GM12878 (cell line): ENCODE measurements at regions not wholly inside any gene's neighbourhood (a gene's known extent, or its start where the extent isn't known, plus 50 kb on each side); places are given as distances from the start of the nearest gene placed in this dataset.

ENCODE experiments used
- ATAC-seq: fragments of 200-7000 bp; cut with Tn5 transposase; 3 replicates; pipeline ENCODE4 v1.9.1; 2020; ENCODE audit warnings: mild to moderate bottlenecking, moderate library complexity
- BruUV-seq: library from RNA; stranded (reverse); fragments of 400-500 nt; replicated peaks from 2 replicates; lab custom pipeline; 2021; lab: Mats Ljungman, UMichigan
- CTCF ChIA-PET: fragments of 300-600 bp; sonication (Branson Sonifier 250); formaldehyde crosslinking; extraction: SDS; loops from one replicate; lab custom pipeline; 2021; ENCODE audit warnings: inconsistent platforms; lab: Yijun Ruan, JAX
- POLR2A ChIA-PET: fragments of 350-600 bp; formaldehyde crosslinking; extraction: SDS; loops from one replicate; lab custom pipeline; 2021; ENCODE audit warnings: inconsistent platforms; lab: Charles Lee
- RAD21 ChIA-PET: fragments of 300-600 bp; sonication (Branson Sonifier 250); formaldehyde crosslinking; loops from one replicate; lab custom pipeline; 2023; ENCODE audit warnings: antibody characterized with exemption; ENCODE audit not compliant: unreplicated experiment; lab: Charles Lee
- SMC1A ChIA-PET: fragments of 300-600 bp; sonication (Branson Sonifier 250); formaldehyde crosslinking; loops from one replicate; lab custom pipeline; 2023; ENCODE audit not compliant: unreplicated experiment, uncharacterized antibody; lab: Charles Lee
- DNase-seq: peaks from one replicate; pipeline ENCODE4 v3.0.0-alpha.2; 2011; ENCODE audit warnings: low read depth, low spot score
- FAIRE-seq: peaks from 3 replicates; lab custom pipeline; 2011; peaks lifted over from hg19 to GRCh38; lab: Jason Lieb, UNC
- H2AFZ ChIP-seq: 2 replicates; pipeline ENCODE4 v1.6.0; 2011; ENCODE audit warnings: low read depth, low read length, control low read depth; ENCODE audit not compliant: control insufficient read depth
- H3K27ac ChIP-seq: 2 replicates; pipeline ENCODE4 v1.5.1; 2011; ENCODE audit warnings: control low read depth; ENCODE audit not compliant: control insufficient read depth, insufficient read depth
- H3K27me3 ChIP-seq, 2 experiments: replicated peaks in 1 of 2; 2 replicates each; pipeline versions ENCODE4 v1.6.0 to v1.6.1; 2011; ENCODE audit warnings: low read length in 1 of 2; ENCODE audit not compliant: control insufficient read depth in 2 of 2, insufficient read depth in 2 of 2
- H3K36me3 ChIP-seq, 2 experiments: 2 replicates each; pipeline ENCODE4 v1.5.1; 2011; ENCODE audit warnings: low read length in 1 of 2; ENCODE audit not compliant: control insufficient read depth in 2 of 2, insufficient read depth in 2 of 2
- H3K4me1 ChIP-seq: 2 replicates; pipeline ENCODE4 v1.6.1; 2011; ENCODE audit warnings: mild to moderate bottlenecking, low read length, moderate library complexity, mixed read lengths; ENCODE audit not compliant: control insufficient read depth, insufficient read depth
- H3K4me2 ChIP-seq: 2 replicates; pipeline ENCODE4 v1.6.0; 2011; ENCODE audit warnings: control low read depth; ENCODE audit not compliant: control insufficient read depth, insufficient read depth
- H3K4me3 ChIP-seq: fragments of 200-600 bp; sonication (generic); 2 replicates; pipeline ENCODE4 v1.5.1; 2016
- H3K79me2 ChIP-seq: 2 replicates; pipeline ENCODE4 v1.6.0; 2011; ENCODE audit warnings: low read length; ENCODE audit not compliant: control insufficient read depth, insufficient read depth
- H3K9ac ChIP-seq: 2 replicates; pipeline ENCODE4 v1.8.0; 2011; ENCODE audit warnings: low read length, control low read depth, mixed read lengths; ENCODE audit not compliant: control insufficient read depth, insufficient read depth
- H3K9me3 ChIP-seq: replicated peaks from 3 replicates; pipeline ENCODE4 v1.5.1; 2011; ENCODE audit warnings: mild to moderate bottlenecking, low read length; ENCODE audit not compliant: control insufficient read depth, insufficient read depth
- H4K20me1 ChIP-seq: 2 replicates; pipeline ENCODE4 v1.6.0; 2011; ENCODE audit not compliant: control insufficient read depth, insufficient read depth
- BACH1 ChIP-seq: fragments of 450-650 bp; IDR thresholded peaks from 2 replicates; pipeline ENCODE4 v1.6.1; 2017; ENCODE audit warnings: mild to moderate bottlenecking, borderline replicate concordance
- BMI1 ChIP-seq: fragments of 450-650 bp; IDR thresholded peaks from 2 replicates; pipeline ENCODE4 v1.6.1; 2016; ENCODE audit warnings: mild to moderate bottlenecking, moderate library complexity, borderline replicate concordance
- CHD2 ChIP-seq: IDR thresholded peaks from 2 replicates; pipeline ENCODE4 v1.6.1; 2011; ENCODE audit warnings: low read depth, low read length, improper control_type of control experiment, borderline replicate concordance
- DPF2 ChIP-seq: fragments of 450-650 bp; IDR thresholded peaks from 2 replicates; pipeline ENCODE4 v1.6.1; 2017; ENCODE audit warnings: mild to moderate bottlenecking
- EP300 ChIP-seq, 2 experiments: fragments of 150-350 bp in 1 of 2; IDR thresholded peaks; 2 replicates each; pipeline ENCODE4 v1.6.1; 2011 to 2012; ENCODE audit warnings: low read depth in 2 of 2, low read length in 2 of 2, borderline replicate concordance in 1 of 2, improper control_type of control experiment in 1 of 2, inconsistent platforms in 1 of 2; ENCODE audit not compliant: control insufficient read depth in 1 of 2
- EZH2 ChIP-seq: IDR thresholded peaks from 2 replicates; pipeline ENCODE4 v1.6.1; 2012; ENCODE audit warnings: low read depth, mild to moderate bottlenecking, control low read depth, inconsistent platforms, low read length, borderline replicate concordance; ENCODE audit not compliant: control insufficient read depth
- IKZF1 ChIP-seq: fragments of 450-650 bp; conservative IDR thresholded peaks from 2 replicates; pipeline ENCODE4 v1.6.1; 2017; ENCODE audit warnings: antibody characterized with exemption, mild to moderate bottlenecking
- NFIC ChIP-seq: IDR thresholded peaks from 2 replicates; pipeline ENCODE4 v1.6.1; 2012; ENCODE audit warnings: low read depth, mild to moderate bottlenecking, inconsistent platforms, low read length, moderate library complexity
- POLR2AphosphoS2 ChIP-seq: IDR thresholded peaks from 2 replicates; pipeline ENCODE4 v1.6.1; 2011; ENCODE audit warnings: low read depth, mild to moderate bottlenecking, low read length, improper control_type of control experiment, moderate library complexity
- POU2F2 ChIP-seq: IDR thresholded peaks from 3 replicates; pipeline ENCODE4 v1.6.1; 2011; ENCODE audit warnings: low read depth, mild to moderate bottlenecking, low read length, borderline replicate concordance
- SIX5 ChIP-seq: IDR thresholded peaks from 2 replicates; pipeline ENCODE4 v1.6.1; 2011; ENCODE audit warnings: mild to moderate bottlenecking, low read depth, low read length, moderate library complexity; ENCODE audit not compliant: severe bottlenecking
- SRF ChIP-seq, 2 experiments: IDR thresholded peaks; 2 replicates each; pipeline ENCODE4 v1.6.1; 2011; ENCODE audit warnings: low read depth in 2 of 2, low read length in 2 of 2, mild to moderate bottlenecking in 1 of 2, moderate library complexity in 1 of 2
- ZBTB11 ChIP-seq: fragments of 450-650 bp; formaldehyde crosslinking; IDR thresholded peaks from 2 replicates; pipeline ENCODE4 v1.5.0; 2022; ENCODE audit warnings: mild to moderate bottlenecking, missing genetic modification characterization
- WGBS: methylation state at CpG from one replicate; pipeline ENCODE4 v1.1.6; 2016; ENCODE audit warnings: low lambda C conversion rate; ENCODE audit not compliant: insufficient replicate concordance, insufficient coverage; ENCODE audit errors: missing lambda C conversion rate; 5-methylcytosine and 5-hydroxymethylcytosine counted together
- in situ Hi-C: fragments of 300-500 bp; cut with MboI; formaldehyde crosslinking; loops from 9 replicates; pipeline ENCODE4 v1.14.3; 2018; ENCODE audit warnings: mixed read lengths
- intact Hi-C: fragments of 100-400 bp; cut with micrococcal nuclease; formaldehyde crosslinking; loops from one replicate; pipeline ENCODE4 v1.14.2; 2022; ENCODE audit not compliant: unreplicated experiment
- TF ChIP-seq, protein P1 (sequence below): IDR thresholded peaks from 2 replicates; pipeline ENCODE4 v1.6.1; 2011; ENCODE audit warnings: borderline replicate concordance, low read depth, mild to moderate bottlenecking, moderate library complexity, mixed read lengths, low read length; ENCODE audit not compliant: insufficient read depth; ENCODE audit errors: extremely low read length

DNA sequence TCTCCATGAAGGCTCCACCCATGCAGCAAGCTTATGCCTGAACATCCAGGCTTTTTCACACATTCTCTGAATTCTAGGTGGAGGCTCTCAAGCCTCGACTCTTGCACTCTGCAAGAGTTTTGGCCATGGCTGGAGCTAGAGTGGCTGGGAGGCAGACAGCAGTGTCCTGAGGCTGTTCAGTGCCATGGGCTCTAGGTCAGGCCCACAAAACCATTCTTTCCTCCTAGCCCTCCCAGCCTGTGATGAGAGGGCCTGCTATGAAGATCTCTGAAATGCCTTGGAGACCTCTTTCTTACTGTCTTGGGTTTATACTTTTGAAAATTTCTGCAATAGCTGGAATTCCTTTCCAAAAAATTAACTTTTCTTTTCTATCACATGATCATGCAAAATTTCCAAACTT is 210.7 kb downstream of the RND3 start:
- no peaks in the 10 kb centered on the region for H3K4me1 ChIP-seq
- FAIRE-seq (no peak), ATAC-seq (no peak), DNase-seq (no peak)
- no peak overlapping the region for H2AFZ ChIP-seq
- RAD21 ChIA-PET, result no interaction called here
- no peak overlapping the region for H3K27ac ChIP-seq
- in situ Hi-C loops (no loop called here), intact Hi-C loops (no loop called here)
- no peaks in the 10 kb centered on the region for H3K36me3 ChIP-seq
- H3K79me2 ChIP-seq, result no peaks in the 10 kb centered on the region
- CTCF ChIA-PET, result no interaction called here
- BruUV-seq, result no TSS peak
- WGBS, result 0% methylated on average over 1 of the region's 1 CpG
- H3K9me3 ChIP-seq, result no peaks in the 10 kb centered on the region; the same call in 2 of the 3 replicates
- H4K20me1 ChIP-seq, result no peaks in the 10 kb centered on the region
- POLR2A ChIA-PET, result no interaction called here
- no peak overlapping the region for H3K4me2 ChIP-seq
- no peak for TF ChIP-seq POU2F2
- no peak for TF ChIP-seq POLR2AphosphoS2
- TF ChIP-seq, protein P1, sequence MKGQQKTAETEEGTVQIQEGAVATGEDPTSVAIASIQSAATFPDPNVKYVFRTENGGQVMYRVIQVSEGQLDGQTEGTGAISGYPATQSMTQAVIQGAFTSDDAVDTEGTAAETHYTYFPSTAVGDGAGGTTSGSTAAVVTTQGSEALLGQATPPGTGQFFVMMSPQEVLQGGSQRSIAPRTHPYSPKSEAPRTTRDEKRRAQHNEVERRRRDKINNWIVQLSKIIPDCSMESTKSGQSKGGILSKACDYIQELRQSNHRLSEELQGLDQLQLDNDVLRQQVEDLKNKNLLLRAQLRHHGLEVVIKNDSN, result no peak
- no peaks in the 10 kb centered on the region for H3K27me3 ChIP-seq
- H3K4me3 ChIP-seq, result no peak overlapping the region
- H3K9ac ChIP-seq, result no peak overlapping the region
- SMC1A ChIA-PET, result interaction anchor here (0.9 kb wide), 1 partner anchor 20 kb away, joined by 4 read pairs; no protein-coding TSS in a partner anchor

DNA sequence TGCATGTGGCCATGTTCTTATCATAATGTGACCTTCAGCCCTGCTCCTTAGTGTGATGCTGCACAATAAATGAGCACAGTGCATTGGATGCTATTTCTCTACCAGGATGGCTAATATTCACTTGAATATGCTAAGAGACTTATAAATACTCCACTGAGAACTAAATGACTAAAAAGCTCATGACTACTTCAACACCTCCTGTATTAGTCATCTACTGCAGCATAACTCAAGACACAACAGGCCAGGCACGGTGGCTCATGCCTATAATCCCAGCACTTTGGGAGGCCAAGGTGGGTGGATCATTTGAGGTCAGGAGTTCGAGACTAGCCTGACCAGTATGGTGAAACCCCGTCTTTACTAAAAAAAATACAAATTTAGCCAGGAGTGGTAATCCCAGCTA is 213.4 kb downstream of the RND3 start:
- no peaks in the 10 kb centered on the region for H4K20me1 ChIP-seq
- no peak overlapping the region for H3K9ac ChIP-seq
- no peaks in the 10 kb centered on the region for H3K27me3 ChIP-seq
- in situ Hi-C loops (no loop called here), intact Hi-C loops (no loop called here)
- no peak overlapping the region for H3K4me2 ChIP-seq
- WGBS, result 9% methylated on average over 3 of the region's 3 CpGs
- no peak overlapping the region for H3K27ac ChIP-seq
- no peaks in the 10 kb centered on the region for H3K4me1 ChIP-seq
- DNase-seq, result no peak
- H3K36me3 ChIP-seq, result no peaks in the 10 kb centered on the region
- ChIA-PET CTCF (no interaction called here), POLR2A (no interaction called here), RAD21 (no interaction called here), SMC1A (no interaction called here)
- no TSS peak for BruUV-seq
- no peak overlapping the region for H3K4me3 ChIP-seq
- no peaks in the 10 kb centered on the region; the same call in 2 of the 3 replicates for H3K9me3 ChIP-seq
- no peaks in the 10 kb centered on the region for H3K79me2 ChIP-seq
- no peak for ATAC-seq
- H2AFZ ChIP-seq, result no peak overlapping the region
- FAIRE-seq, result no peak
- TF ChIP-seq DPF2 (no peak), EP300 (IDR thresholded peaks at IDR 0.05; ENCODE audit: borderline replicate concordance in 1 of 2, control insufficient read depth in 1 of 2, low read depth in 2 of 2, low read length in 2 of 2) (no peak), SRF (IDR thresholded peaks at IDR 0.05; ENCODE audit: low read depth in 2 of 2, low read length in 2 of 2) (no peak), BMI1 (no peak), ZBTB11 (no peak), CHD2 (no peak), BACH1 (no peak), NFIC (no peak), SIX5 (no peak), IKZF1 (no peak), EZH2 (no peak)
